ENCODE measurements at regions not wholly inside any gene's neighbourhood (a gene's known extent, or its start where the extent isn't known, plus 50 kb on each side); places are given as distances from the start of the nearest gene placed in this dataset.

- no peaks in the 10 kb centered on the region for H3K27me3 ChIP-seq (ENCODE audit: insufficient read depth, low read length)
- H3K27ac ChIP-seq (ENCODE audit: low read length), result no peak overlapping the region
- no peak overlapping the region for H3K4me3 ChIP-seq (ENCODE audit: low read length)
- peaks cover 30% of the 10 kb centered on the region for H3K4me1 ChIP-seq (ENCODE audit: insufficient read depth, low read length)
- H3K36me3 ChIP-seq (ENCODE audit: insufficient read depth, low read depth, low read length), result no peaks in the 10 kb centered on the region
- no peak overlapping the region for H3K9ac ChIP-seq (ENCODE audit: low read depth, low read length)
- no peaks in the 10 kb centered on the region for H3K9me3 ChIP-seq (ENCODE audit: insufficient read depth, low read depth, low read length)
Observed at GRCh38 chr14:65225299-65226159, 123.2 kb upstream of the MAX start.

GRCh38 chr14:65226824-65227604 is 124.7 kb upstream of the MAX start:
- H3K27me3 ChIP-seq (ENCODE audit: insufficient read depth, low read length), result no peaks in the 10 kb centered on the region
- H3K9me3 ChIP-seq (ENCODE audit: insufficient read depth, low read depth, low read length), result no peaks in the 10 kb centered on the region
- H3K36me3 ChIP-seq (ENCODE audit: insufficient read depth, low read depth, low read length), result no peaks in the 10 kb centered on the region
- H3K9ac ChIP-seq (ENCODE audit: low read depth, low read length), result no peak overlapping the region
- H3K27ac ChIP-seq (ENCODE audit: low read length), result no peak overlapping the region
- no peak overlapping the region for H3K4me3 ChIP-seq (ENCODE audit: low read length)
- H3K4me1 ChIP-seq (ENCODE audit: insufficient read depth, low read length), result peaks cover 30% of the 10 kb centered on the region

- Histone ChIP-seq H3K4me1 (ENCODE audit: insufficient read depth, low read length) (peaks cover 30% of the 10 kb centered on the region), H3K4me3 (ENCODE audit: low read length) (no peak overlapping the region), H3K9ac (ENCODE audit: low read depth, low read length) (no peak overlapping the region), H3K36me3 (ENCODE audit: insufficient read depth, low read depth, low read length) (no peaks in the 10 kb centered on the region), H3K27ac (ENCODE audit: low read length) (no peak overlapping the region), H3K27me3 (ENCODE audit: insufficient read depth, low read length) (no peaks in the 10 kb centered on the region), H3K9me3 (ENCODE audit: insufficient read depth, low read depth, low read length) (no peaks in the 10 kb centered on the region)
Observed at GRCh38 chr14:65228436-65228835, 126.1 kb upstream of the MAX start.

GRCh38 chr14:65228956-65229747 is 126.8 kb upstream of the MAX start:
- no peak overlapping the region for H3K27ac ChIP-seq (ENCODE audit: low read length)
- no peak overlapping the region; the same call in 1 of the 2 replicates for H3K9ac ChIP-seq (ENCODE audit: low read depth, low read length)
- peaks cover 30% of the 10 kb centered on the region for H3K4me1 ChIP-seq (ENCODE audit: insufficient read depth, low read length)
- no peaks in the 10 kb centered on the region for H3K9me3 ChIP-seq (ENCODE audit: insufficient read depth, low read depth, low read length)
- no peaks in the 10 kb centered on the region for H3K36me3 ChIP-seq (ENCODE audit: insufficient read depth, low read depth, low read length)
- H3K4me3 ChIP-seq (ENCODE audit: low read length), result no peak overlapping the region
- H3K27me3 ChIP-seq (ENCODE audit: insufficient read depth, low read length), result no peaks in the 10 kb centered on the region

- no peaks in the 10 kb centered on the region for H3K36me3 ChIP-seq (ENCODE audit: insufficient read depth, low read depth, low read length)
- H3K9ac ChIP-seq (ENCODE audit: low read depth, low read length), result peak overlapping the region; percentile 64; the same call in 1 of the 2 replicates
- peaks cover 26% of the 10 kb centered on the region for H3K4me1 ChIP-seq (ENCODE audit: insufficient read depth, low read length)
- no peak overlapping the region for H3K27ac ChIP-seq (ENCODE audit: low read length)
- no peaks in the 10 kb centered on the region for H3K27me3 ChIP-seq (ENCODE audit: insufficient read depth, low read length)
- H3K9me3 ChIP-seq (ENCODE audit: insufficient read depth, low read depth, low read length), result no peaks in the 10 kb centered on the region
- H3K4me3 ChIP-seq (ENCODE audit: low read length), result peak overlapping the region; percentile 26; the same call in 1 of the 2 replicates
Observed at GRCh38 chr14:65229748-65230728, 127.7 kb upstream of the MAX start.

GRCh38 chr14:65231286-65231980 is 129.1 kb upstream of the MAX start:
- H3K36me3 ChIP-seq (ENCODE audit: insufficient read depth, low read depth, low read length), result no peaks in the 10 kb centered on the region
- H3K27me3 ChIP-seq (ENCODE audit: insufficient read depth, low read length), result no peaks in the 10 kb centered on the region
- H3K9me3 ChIP-seq (ENCODE audit: insufficient read depth, low read depth, low read length), result no peaks in the 10 kb centered on the region
- H3K4me1 ChIP-seq (ENCODE audit: insufficient read depth, low read length), result peaks cover 18% of the 10 kb centered on the region
- no peak overlapping the region for H3K27ac ChIP-seq (ENCODE audit: low read length)
- H3K9ac ChIP-seq (ENCODE audit: low read depth, low read length), result no peak overlapping the region
- no peak overlapping the region for H3K4me3 ChIP-seq (ENCODE audit: low read length)

GRCh38 chr14:65234752-65235361 is 132.5 kb upstream of the MAX start:
- H3K4me3 ChIP-seq (ENCODE audit: low read length), result no peak overlapping the region
- H3K36me3 ChIP-seq (ENCODE audit: insufficient read depth, low read depth, low read length), result no peaks in the 10 kb centered on the region
- H3K9me3 ChIP-seq (ENCODE audit: insufficient read depth, low read depth, low read length), result no peaks in the 10 kb centered on the region
- H3K9ac ChIP-seq (ENCODE audit: low read depth, low read length), result no peak overlapping the region
- H3K4me1 ChIP-seq (ENCODE audit: insufficient read depth, low read length), result peaks cover 21% of the 10 kb centered on the region
- no peak overlapping the region for H3K27ac ChIP-seq (ENCODE audit: low read length)
- H3K27me3 ChIP-seq (ENCODE audit: insufficient read depth, low read length), result no peaks in the 10 kb centered on the region

- no peaks in the 10 kb centered on the region for H3K27me3 ChIP-seq (ENCODE audit: insufficient read depth, low read length)
- H3K27ac ChIP-seq (ENCODE audit: low read length), result no peak overlapping the region
- no peaks in the 10 kb centered on the region for H3K36me3 ChIP-seq (ENCODE audit: insufficient read depth, low read depth, low read length)
- peaks cover 14% of the 10 kb centered on the region for H3K4me1 ChIP-seq (ENCODE audit: insufficient read depth, low read length)
- no peak overlapping the region for H3K9ac ChIP-seq (ENCODE audit: low read depth, low read length)
- H3K4me3 ChIP-seq (ENCODE audit: low read length), result no peak overlapping the region
- H3K9me3 ChIP-seq (ENCODE audit: insufficient read depth, low read depth, low read length), result no peaks in the 10 kb centered on the region
Observed at GRCh38 chr14:65237023-65237814, 134.9 kb upstream of the MAX start.

GRCh38 chr14:65237941-65238340 is 135.6 kb upstream of the MAX start:
- Histone ChIP-seq H3K9ac (ENCODE audit: low read depth, low read length) (no peak overlapping the region), H3K27ac (ENCODE audit: low read length) (no peak overlapping the region)

More at GRCh38 chr14:65237941-65238340, 135.6 kb upstream of the MAX start:
- H3K27me3 ChIP-seq (ENCODE audit: insufficient read depth, low read length), result no peaks in the 10 kb centered on the region
- H3K9me3 ChIP-seq (ENCODE audit: insufficient read depth, low read depth, low read length), result no peaks in the 10 kb centered on the region
- no peaks in the 10 kb centered on the region for H3K36me3 ChIP-seq (ENCODE audit: insufficient read depth, low read depth, low read length)
- no peak overlapping the region for H3K4me3 ChIP-seq (ENCODE audit: low read length)
- peaks cover 14% of the 10 kb centered on the region for H3K4me1 ChIP-seq (ENCODE audit: insufficient read depth, low read length)

Measured in iPS-20b (cell line).